HCT116 (cell line): ENCODE measurements at regions not wholly inside any gene's neighbourhood (a gene's known extent, or its start where the extent isn't known, plus 50 kb on each side); places are given as distances from the start of the nearest gene placed in this dataset.

Experiments used
- CTCF ChIP-seq, 3 experiments: fragments of 200-600 bp in 1 of 3; sonication (generic) in 1 of 3; IDR thresholded peaks in 2 of 3; conservative IDR thresholded peaks in 1 of 3; 2 replicates each; pipeline ENCODE4 v1.5.1; 2012 to 2017; ENCODE audit warnings: low read depth in 2 of 3, low read length in 2 of 3, antibody characterized with exemption in 1 of 3, borderline replicate concordance in 1 of 3, control low read depth in 1 of 3, mild to moderate bottlenecking in 1 of 3, mixed read lengths in 1 of 3, mixed run types in 1 of 3, moderate library complexity in 1 of 3; ENCODE audit not compliant: insufficient read depth in 1 of 3
- EZH2phosphoT487 ChIP-seq: fragments of 200-600 bp; IDR thresholded peaks from 2 replicates; pipeline ENCODE4 v1.6.1; 2018; ENCODE audit warnings: antibody characterized with exemption, borderline replicate concordance
- POLR2AphosphoS5 ChIP-seq: IDR thresholded peaks from 2 replicates; pipeline ENCODE4 v1.6.1; 2011; ENCODE audit warnings: mild to moderate bottlenecking, low read depth, low read length, moderate library complexity

DNA sequence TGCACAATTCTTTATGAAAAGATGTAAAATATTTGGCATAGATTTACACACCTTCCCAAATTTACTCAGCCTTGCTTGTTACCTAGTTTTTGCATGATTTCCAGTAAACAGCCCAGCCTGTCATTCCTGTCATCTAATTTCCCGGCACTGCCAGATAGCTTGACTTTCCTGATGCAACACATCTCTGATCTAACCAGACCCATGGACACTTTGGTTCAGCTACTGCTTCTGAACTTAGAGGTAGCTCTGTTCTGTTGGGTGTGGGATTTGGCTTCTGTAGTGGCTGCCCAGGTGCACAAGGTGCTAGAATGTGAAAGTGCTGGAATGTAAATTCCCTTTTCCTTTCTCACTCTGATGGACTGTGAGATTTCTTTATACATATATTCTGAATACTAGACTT lies 1033.5 kb downstream of the SLITRK1 start:
- TF ChIP-seq EZH2phosphoT487 (no peak), POLR2AphosphoS5 (no peak), CTCF (IDR thresholded peaks at IDR 0.05 in 2 of 3, conservative IDR thresholded peaks at IDR 0.05 in 1 of 3; ENCODE audit: borderline replicate concordance in 1 of 3, insufficient read depth in 1 of 3, low read depth in 2 of 3, low read length in 2 of 3) (no peak)
